GM21447 (cell line): ENCODE measurements at regions not wholly inside any gene's neighbourhood (a gene's known extent, or its start where the extent isn't known, plus 50 kb on each side); places are given as distances from the start of the nearest gene placed in this dataset.

Experiments
- ATAC-seq: cut with Tn5 transposase; IDR thresholded peaks from one replicate; pipeline ENCODE4 v1.9.1; 2021; ENCODE audit not compliant: unreplicated experiment

DNA sequence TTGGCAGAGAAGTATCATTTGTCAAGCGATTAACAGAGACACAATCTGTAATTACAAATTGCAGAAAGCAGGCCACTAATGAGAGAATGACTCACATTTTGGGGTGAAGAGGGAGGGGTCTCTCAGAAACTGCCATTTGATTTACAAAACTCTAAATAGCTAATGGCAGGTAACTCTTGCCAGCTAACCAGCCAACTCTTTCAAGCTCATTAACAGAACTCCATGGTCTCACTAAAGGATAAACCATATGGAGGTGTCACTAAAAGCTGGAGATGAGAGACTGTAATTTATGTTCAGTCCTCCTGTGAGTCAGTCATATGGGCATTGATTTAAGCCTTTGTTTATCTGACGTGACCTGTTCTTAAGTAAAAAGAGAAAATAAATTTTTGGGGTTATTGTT, 336.4 kb downstream of the FOXG1 start:
- ATAC-seq, result no peak

DNA sequence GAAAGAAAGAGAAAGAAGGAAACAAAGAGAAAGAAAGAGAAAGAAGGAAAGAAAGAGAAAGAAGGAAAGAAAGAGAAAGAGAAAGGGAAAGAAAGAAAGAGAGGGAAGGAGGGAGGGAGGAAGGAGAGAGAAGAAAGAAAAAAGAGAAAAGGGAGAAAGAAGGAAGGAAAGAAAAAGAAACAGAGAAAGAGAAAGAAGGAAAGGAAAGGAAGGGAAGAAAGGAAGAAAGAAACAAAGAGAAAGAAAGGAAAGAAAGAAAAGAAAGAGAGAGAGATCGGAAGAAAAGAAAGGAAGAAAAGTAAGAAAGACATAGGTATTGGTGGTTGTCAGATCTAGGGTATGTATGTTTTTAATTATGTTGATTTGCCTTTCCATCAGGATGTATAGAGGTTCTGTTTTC, 342.3 kb downstream of the FOXG1 start:
- ATAC-seq, result no peak

- no peak for ATAC-seq
Measured at GRCh38 chr14:29109589-29109988, 343.0 kb downstream of the FOXG1 start.

GRCh38 chr14:29111554-29111953, 345.0 kb downstream of the FOXG1 start:
- ATAC-seq, result no peak

- no peak for ATAC-seq
Measured at GRCh38 chr14:29123017-29123416, 356.4 kb downstream of the FOXG1 start.

- ATAC-seq, result no peak
Measured at GRCh38 chr14:29126361-29126760, 359.8 kb downstream of the FOXG1 start.

DNA sequence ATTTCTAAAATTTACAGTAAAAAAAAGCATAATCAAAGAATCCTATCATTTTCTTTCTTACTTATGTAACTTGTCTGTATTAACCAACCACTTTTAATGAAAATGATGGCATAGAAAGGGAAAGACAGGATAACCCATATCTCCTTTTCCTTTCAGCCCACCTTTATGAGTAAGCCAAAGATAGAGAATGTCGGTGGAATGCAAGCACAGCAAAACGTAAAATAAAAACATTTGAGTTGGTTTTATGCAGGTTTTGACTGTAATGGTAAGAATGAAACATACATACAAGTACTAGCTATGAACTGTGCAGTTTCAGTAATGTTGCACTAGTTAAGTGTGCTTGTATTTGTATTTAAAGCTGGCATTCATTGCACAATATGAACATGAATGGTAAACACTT, 360.3 kb downstream of the FOXG1 start:
- ATAC-seq, result no peak

DNA sequence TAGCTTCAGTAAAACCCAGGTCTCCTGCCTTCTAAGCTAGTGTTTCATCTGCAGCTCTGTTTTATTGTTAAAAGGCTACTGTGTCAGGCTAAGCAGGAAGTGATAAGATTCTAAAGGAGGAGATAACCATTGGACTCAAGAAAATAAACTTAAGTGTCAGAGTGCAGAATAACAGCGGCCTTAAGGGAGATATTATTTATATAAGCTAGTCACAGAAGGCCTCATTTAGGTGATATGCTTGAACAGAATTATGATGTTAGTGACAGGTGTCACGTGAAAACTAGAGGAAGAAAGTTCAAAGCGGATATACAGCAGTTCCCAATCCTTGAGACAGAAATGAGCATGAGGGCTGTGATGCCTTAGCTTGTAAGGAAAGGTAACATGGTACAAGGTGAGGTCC, 373.4 kb downstream of the FOXG1 start:
- ATAC-seq, result no peak

DNA sequence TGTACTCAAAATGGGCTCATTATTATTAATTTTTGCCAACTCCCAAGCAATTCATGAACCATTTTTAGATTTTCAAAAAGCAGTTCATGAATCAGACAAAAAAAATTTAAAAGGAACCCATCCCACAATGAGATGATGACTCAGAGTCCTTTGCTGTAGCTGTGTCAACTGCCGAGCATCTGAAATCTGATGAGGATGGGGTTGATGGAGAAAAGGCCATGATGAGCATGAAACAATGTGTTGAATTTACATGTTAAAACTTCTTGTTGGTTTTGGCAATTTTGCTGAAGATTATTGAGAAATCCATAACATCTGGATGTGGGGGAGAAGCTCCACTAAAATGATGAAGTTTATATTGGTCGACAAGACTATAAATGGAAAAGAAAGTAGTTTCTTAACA, 378.0 kb downstream of the FOXG1 start:
- ATAC-seq, result no peak

GRCh38 chr14:29148221-29148620, 381.6 kb downstream of the FOXG1 start:
- no peak for ATAC-seq

- ATAC-seq, result no peak
Measured at GRCh38 chr14:29149798-29150197, 383.2 kb downstream of the FOXG1 start.

DNA sequence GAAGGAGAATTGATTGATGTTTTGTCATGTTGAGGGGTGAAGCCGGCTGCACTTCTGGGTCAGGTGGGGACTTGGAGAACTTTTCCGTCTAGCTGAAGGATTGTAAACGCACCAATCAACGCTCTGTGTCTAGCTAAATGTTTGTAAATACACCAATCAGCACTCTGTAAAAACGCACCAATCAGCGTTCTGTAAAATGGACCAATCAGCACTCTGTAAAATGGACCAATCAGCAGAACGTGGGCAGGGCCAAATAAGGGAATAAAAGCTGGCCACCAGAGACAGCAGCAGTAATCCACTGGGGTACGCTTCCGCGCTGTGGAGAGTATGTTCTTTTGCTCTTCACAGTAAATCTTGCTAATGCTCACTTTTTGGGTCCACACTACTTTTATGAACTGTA, 384.1 kb downstream of the FOXG1 start:
- ATAC-seq, result no peak

DNA sequence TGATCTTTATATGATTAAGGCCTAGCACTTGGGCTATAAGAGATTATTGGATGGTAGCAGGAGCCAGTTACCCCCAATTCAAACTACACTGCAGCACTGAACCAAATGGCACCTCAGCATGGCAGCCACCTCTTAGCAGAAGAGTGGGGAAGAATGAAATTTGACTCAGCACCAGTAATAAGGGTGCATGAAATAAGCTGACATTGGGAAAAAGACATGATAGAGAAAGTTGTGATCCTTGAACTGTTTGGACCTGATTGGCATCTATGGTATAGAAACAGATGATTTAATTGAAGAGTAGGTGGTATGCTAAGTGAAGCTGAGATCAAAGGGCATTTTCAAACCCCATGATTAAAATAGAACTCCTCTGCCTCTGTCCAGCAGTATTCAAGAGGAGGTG, 389.5 kb downstream of the FOXG1 start:
- no peak for ATAC-seq

- no peak for ATAC-seq
Measured at GRCh38 chr14:29161593-29161992, 395.0 kb downstream of the FOXG1 start.

DNA sequence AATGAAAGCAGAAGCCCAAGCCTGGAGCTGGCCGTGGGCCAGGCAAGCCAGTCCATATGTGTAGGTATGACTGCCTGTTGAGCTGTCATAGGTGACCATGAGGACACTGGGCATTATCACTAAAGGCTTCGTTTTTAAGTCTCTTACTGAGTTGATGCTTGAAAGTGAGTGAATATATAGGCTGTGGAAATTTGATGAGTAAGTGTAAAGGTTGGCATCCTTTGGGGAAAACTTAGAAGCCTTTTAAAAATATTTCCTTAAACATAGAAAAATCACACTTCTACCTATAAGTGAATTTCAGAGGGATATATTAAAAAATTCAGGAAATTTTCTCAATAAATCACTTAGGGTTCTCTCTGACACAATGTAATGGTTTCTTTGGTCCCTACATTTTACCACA, 396.5 kb downstream of the FOXG1 start:
- ATAC-seq, result no peak

- ATAC-seq, result no peak
Measured at GRCh38 chr14:29165431-29165830, 398.8 kb downstream of the FOXG1 start.

- ATAC-seq, result no peak
Measured at GRCh38 chr14:29166507-29166906, 399.9 kb downstream of the FOXG1 start.

DNA sequence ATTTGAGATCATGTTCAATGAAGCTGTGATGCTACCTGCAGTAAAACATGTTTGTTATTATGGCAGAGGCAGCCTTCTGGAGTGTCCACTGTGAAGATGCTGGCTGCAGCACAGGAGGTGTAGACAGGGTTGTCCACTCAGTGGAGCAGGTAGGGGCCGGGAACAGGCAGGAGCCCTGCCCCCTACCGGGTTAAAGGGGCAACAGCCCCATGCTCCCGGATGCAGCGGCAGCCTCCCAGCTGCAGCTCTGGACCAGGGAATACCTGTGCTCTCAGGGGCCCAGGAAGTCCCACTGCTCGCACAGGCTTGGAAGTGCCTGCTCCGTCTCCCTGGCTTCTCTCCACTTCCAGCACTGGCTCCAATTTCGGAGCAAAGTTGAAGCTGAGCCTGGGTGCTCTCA, 401.6 kb downstream of the FOXG1 start:
- ATAC-seq, result no peak

DNA sequence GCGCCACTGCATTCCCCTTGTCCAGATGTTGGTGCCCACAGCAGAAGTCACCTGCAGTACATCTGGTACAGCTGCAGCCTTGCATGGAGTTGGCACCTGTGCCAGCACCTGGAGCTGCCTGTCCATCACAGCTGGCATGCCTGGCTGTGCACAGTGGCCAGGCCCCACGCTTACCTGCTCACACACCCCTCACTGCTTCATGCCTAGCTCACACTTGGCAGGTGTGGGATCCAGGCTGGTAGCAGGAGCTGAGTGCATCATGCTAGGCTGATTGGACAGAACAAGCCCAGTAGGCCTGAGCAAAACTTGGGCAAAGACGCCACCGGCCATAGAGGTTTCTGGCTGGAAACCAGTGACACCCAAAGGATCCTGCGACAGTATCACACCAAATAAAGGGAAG, 402.8 kb downstream of the FOXG1 start:
- no peak for ATAC-seq

- ATAC-seq, result no peak
Measured at GRCh38 chr14:29175706-29176105, 409.1 kb downstream of the FOXG1 start.

- no peak for ATAC-seq
Measured at GRCh38 chr14:29176876-29177275, 410.3 kb downstream of the FOXG1 start.

- no peak for ATAC-seq
Measured at GRCh38 chr14:29178971-29179370, 412.4 kb downstream of the FOXG1 start.

GRCh38 chr14:29191092-29191491, 424.5 kb downstream of the FOXG1 start:
- ATAC-seq, result no peak

GRCh38 chr14:29197557-29197956, 431.0 kb downstream of the FOXG1 start:
- no peak for ATAC-seq
